Thoracic aorta (tissue), 2 donors: ENCODE measurements at regions not wholly inside any gene's neighbourhood (a gene's known extent, or its start where the extent isn't known, plus 50 kb on each side); places are given as distances from the start of the nearest gene placed in this dataset.
"Not testable (repeated sequence)": the region's sequence is repeated elsewhere in the genome, so short reads cannot be mapped to it uniquely, and the experiment has no call there.

Source experiments
- ATAC-seq: fragments of 150-250 bp; one replicate; pipeline ENCODE4 v1.8.0; 2017; ENCODE audit warnings: low read depth; ENCODE audit not compliant: insufficient number of reproducible peaks, low FRiP score
- DNase-seq: peaks from one replicate; pipeline ENCODE4 v3.0.0-alpha.2; 2020; ENCODE audit warnings: low spot score
- H3K27ac ChIP-seq, 2 donors: fragments of 200-600 bp; sonication (generic); 1 replicate in 1 of 2; 2 replicates in 1 of 2; pipeline ENCODE4 v1.5.1; 2016; ENCODE audit warnings: mild to moderate bottlenecking in 2 of 2, moderate library complexity in 2 of 2
- H3K27me3 ChIP-seq: fragments of 200-600 bp; sonication (generic); replicated peaks from 2 replicates; pipeline ENCODE4 v1.6.0; 2016; ENCODE audit warnings: mild to moderate bottlenecking; ENCODE audit not compliant: insufficient read depth
- H3K36me3 ChIP-seq: fragments of 200-600 bp; sonication (generic); one replicate; pipeline ENCODE4 v1.5.1; 2016
- H3K4me1 ChIP-seq, 2 donors: fragments of 200-600 bp; sonication (generic); 1 replicate in 1 of 2; 2 replicates in 1 of 2; pipeline versions ENCODE4 v1.5.1 to v1.6.0; 2016; ENCODE audit warnings: low read depth in 2 of 2, mild to moderate bottlenecking in 1 of 2; ENCODE audit not compliant: control insufficient read depth in 1 of 2
- H3K4me3 ChIP-seq: fragments of 200-600 bp; sonication (generic); 2 replicates; pipeline ENCODE4 v1.5.1; 2016; ENCODE audit warnings: mild to moderate bottlenecking
- H3K9me3 ChIP-seq: fragments of 200-600 bp; sonication (generic); 2 replicates; pipeline ENCODE4 v1.5.1; 2016
- TF ChIP-seq, protein P1 (sequence below): fragments of 200-600 bp; sonication (generic); IDR thresholded peaks from one replicate; pipeline ENCODE4 v1.5.1; 2019; ENCODE audit warnings: antibody characterized with exemption

DNA sequence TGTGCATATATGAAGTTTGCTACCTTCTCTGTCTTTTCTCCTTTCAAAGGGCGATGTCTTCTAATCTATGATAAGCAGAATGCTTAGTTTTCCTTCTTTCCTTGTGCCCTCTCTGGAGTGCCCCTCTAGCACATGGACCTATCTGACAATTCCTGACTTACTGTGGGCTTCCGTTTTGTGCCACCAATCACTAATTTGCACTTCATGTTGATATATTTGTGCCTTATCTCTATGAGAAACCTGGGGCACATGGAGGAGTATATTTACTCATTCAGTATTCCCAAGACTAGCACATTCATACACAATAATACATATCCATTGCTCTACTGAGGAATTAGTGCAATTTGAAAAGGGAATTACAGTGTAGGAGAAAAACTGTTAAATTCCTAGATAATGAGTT, 197.7 kb downstream of the CTH start:
- Histone ChIP-seq H3K36me3 (no peaks in the 10 kb centered on the region), H3K27ac (no peak overlapping the region), H3K4me3 (no peak overlapping the region), H3K9me3 (no peaks in the 10 kb centered on the region), H3K27me3 (no peaks in the 10 kb centered on the region), H3K4me1 (no peaks in the 10 kb centered on the region)
- TF ChIP-seq, protein P1, sequence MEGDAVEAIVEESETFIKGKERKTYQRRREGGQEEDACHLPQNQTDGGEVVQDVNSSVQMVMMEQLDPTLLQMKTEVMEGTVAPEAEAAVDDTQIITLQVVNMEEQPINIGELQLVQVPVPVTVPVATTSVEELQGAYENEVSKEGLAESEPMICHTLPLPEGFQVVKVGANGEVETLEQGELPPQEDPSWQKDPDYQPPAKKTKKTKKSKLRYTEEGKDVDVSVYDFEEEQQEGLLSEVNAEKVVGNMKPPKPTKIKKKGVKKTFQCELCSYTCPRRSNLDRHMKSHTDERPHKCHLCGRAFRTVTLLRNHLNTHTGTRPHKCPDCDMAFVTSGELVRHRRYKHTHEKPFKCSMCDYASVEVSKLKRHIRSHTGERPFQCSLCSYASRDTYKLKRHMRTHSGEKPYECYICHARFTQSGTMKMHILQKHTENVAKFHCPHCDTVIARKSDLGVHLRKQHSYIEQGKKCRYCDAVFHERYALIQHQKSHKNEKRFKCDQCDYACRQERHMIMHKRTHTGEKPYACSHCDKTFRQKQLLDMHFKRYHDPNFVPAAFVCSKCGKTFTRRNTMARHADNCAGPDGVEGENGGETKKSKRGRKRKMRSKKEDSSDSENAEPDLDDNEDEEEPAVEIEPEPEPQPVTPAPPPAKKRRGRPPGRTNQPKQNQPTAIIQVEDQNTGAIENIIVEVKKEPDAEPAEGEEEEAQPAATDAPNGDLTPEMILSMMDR: no peak
- DNase-seq: no peak
- no peak for ATAC-seq

GRCh38 chr1:70610164-70610563, 199.1 kb downstream of the CTH start:
- not testable (repeated sequence) for H3K36me3 ChIP-seq, H3K27ac ChIP-seq, H3K4me1 ChIP-seq, H3K9me3 ChIP-seq, H3K4me3 ChIP-seq, H3K27me3 ChIP-seq, DNase-seq, ATAC-seq

DNA sequence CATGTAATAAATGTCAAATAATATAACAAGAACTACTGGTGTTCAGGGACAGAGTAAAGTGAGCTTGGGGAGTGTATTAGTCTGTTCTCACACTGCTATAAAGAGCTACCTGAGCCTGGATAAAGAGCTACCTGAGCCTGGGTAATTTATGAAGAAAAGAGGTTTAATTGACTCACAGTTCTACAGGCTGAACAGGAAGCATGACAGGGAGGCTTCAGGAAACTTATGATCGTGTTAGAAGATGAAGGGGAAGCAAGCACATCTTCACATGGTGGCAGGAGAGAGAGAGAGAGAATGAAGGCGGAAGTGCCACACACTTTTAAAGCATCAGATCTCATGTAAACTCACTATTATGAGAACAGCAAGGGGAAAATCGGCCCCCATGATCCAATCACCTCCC, 205.9 kb downstream of the CTH start:
- ATAC-seq (no peak), DNase-seq (no peak)
- Histone ChIP-seq H3K4me1 (no peaks in the 10 kb centered on the region), H3K27me3 (no peaks in the 10 kb centered on the region), H3K9me3 (no peaks in the 10 kb centered on the region), H3K27ac (no peak overlapping the region), H3K36me3 (no peaks in the 10 kb centered on the region), H3K4me3 (no peak overlapping the region)
- TF ChIP-seq, protein P1: no peak

DNA sequence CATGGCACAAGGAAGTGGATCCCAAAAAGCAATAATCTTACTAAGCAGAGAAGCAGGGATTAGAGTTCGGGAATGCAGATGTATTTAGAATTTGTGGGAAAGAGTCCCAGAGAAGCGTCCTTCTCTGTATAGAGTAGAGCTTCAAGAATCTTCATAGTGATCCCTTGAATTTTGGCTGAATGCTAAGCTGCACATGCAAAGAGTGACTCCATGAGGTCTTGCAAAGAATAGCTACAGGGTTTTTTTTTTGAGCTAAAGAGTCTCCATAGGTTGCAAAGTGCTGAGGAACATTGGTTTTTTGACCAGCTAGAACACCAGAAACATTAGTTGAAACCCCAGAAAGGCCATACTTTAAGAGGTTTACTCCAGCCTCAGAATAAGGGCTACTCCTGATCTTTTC, 206.7 kb downstream of the CTH start:
- TF ChIP-seq, protein P1: no peak
- ATAC-seq (no peak), DNase-seq (no peak)
- Histone ChIP-seq H3K9me3 (no peaks in the 10 kb centered on the region), H3K4me3 (no peak overlapping the region), H3K4me1 (no peaks in the 10 kb centered on the region), H3K36me3 (no peaks in the 10 kb centered on the region), H3K27ac (no peak overlapping the region), H3K27me3 (no peaks in the 10 kb centered on the region)

GRCh38 chr1:70627910-70628309, 216.8 kb downstream of the CTH start:
- no peak for DNase-seq
- Histone ChIP-seq H3K36me3 (no peaks in the 10 kb centered on the region), H3K9me3 (no peaks in the 10 kb centered on the region), H3K4me1 (no peaks in the 10 kb centered on the region), H3K27ac (no peak overlapping the region), H3K27me3 (no peaks in the 10 kb centered on the region), H3K4me3 (no peak overlapping the region)
- ATAC-seq: no peak
- TF ChIP-seq, protein P1: no peak

DNA sequence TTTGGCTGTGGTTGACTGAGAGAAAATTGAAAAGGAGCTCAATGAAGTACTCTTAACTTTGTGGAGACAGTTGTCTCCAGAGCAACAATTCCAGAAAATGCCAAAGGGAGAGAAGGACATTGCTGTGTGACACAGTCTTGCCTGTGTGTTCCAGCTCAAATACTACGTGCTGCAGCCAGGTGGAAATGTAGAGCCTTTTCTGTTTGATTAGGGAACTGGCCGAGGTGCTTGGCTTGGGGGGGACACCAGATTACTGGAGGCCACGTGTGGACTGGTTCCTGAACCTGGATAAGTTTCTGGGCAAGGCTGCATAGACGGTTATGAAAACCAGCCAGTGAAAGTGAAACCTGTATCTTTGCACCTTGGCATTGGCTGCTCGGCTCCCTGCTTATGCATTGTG, 217.9 kb downstream of the CTH start:
- Histone ChIP-seq H3K36me3 (no peaks in the 10 kb centered on the region), H3K9me3 (no peaks in the 10 kb centered on the region), H3K4me1 (no peaks in the 10 kb centered on the region), H3K4me3 (no peak overlapping the region), H3K27me3 (no peaks in the 10 kb centered on the region), H3K27ac (no peak overlapping the region)
- ATAC-seq (no peak), DNase-seq (no peak)
- TF ChIP-seq, protein P1: no peak
